ENCODE measurements at regions not wholly inside any gene's neighbourhood (a gene's known extent, or its start where the extent isn't known, plus 50 kb on each side); places are given as distances from the start of the nearest gene placed in this dataset.

DNA sequence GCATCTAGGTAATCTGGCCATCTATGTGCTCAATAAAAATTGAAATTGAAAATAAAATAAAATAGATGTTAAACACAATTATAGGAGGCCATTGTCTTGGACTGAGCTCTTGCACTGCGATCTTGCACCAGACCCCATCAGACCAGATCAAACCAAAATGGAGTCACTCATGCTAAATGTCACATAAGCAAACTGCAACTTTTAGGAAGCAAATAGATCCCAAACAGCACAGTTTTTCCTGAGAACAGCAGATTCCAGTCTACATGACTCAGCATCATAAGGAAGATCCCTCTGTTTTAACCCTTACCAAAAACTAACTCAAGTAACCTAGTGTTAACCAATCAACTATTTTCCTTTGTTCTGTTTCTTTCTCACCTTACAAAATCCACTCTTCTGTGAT lies 57.7 kb upstream of the LRP1B start:
- no peak for ATAC-seq (ENCODE audit: insufficient read depth, low FRiP score)
- Histone ChIP-seq H3K27me3 (ENCODE audit: control insufficient read depth in 3 of 3, insufficient read depth in 3 of 3, low read length in 2 of 3) (no peaks in the 10 kb centered on the region), H3K4me1 (ENCODE audit: control insufficient read depth in 5 of 5, insufficient read depth in 5 of 5, low read length in 5 of 5) (peaks cover 0 to 4% (median 3%) of the 10 kb centered on the region in 5 donors), H3K9ac (ENCODE audit: insufficient read depth in 1 of 2, low read length in 2 of 2) (no peak overlapping the region), H3K36me3 (ENCODE audit: control insufficient read depth in 4 of 4, insufficient read depth in 4 of 4, low read length in 4 of 4) (no peaks in the 10 kb centered on the region), H3K27ac (ENCODE audit: low read depth in 1 of 2, low read length in 1 of 2) (no peak overlapping the region), H3K4me3 (no peak overlapping the region), H3K9me3 (ENCODE audit: control insufficient read depth in 4 of 4, insufficient read depth in 3 of 4, low read length in 3 of 4) (no peaks in the 10 kb centered on the region)
- DNase-seq = no peak
- TF ChIP-seq, protein P1, sequence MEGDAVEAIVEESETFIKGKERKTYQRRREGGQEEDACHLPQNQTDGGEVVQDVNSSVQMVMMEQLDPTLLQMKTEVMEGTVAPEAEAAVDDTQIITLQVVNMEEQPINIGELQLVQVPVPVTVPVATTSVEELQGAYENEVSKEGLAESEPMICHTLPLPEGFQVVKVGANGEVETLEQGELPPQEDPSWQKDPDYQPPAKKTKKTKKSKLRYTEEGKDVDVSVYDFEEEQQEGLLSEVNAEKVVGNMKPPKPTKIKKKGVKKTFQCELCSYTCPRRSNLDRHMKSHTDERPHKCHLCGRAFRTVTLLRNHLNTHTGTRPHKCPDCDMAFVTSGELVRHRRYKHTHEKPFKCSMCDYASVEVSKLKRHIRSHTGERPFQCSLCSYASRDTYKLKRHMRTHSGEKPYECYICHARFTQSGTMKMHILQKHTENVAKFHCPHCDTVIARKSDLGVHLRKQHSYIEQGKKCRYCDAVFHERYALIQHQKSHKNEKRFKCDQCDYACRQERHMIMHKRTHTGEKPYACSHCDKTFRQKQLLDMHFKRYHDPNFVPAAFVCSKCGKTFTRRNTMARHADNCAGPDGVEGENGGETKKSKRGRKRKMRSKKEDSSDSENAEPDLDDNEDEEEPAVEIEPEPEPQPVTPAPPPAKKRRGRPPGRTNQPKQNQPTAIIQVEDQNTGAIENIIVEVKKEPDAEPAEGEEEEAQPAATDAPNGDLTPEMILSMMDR (IDR thresholded peaks at IDR 0.05; ENCODE audit: control extremely low read depth, extremely low read depth) = no peak
- WGBS, 2 donors = 91 to 100% methylated on average over 1 of the region's 1 CpG

DNA sequence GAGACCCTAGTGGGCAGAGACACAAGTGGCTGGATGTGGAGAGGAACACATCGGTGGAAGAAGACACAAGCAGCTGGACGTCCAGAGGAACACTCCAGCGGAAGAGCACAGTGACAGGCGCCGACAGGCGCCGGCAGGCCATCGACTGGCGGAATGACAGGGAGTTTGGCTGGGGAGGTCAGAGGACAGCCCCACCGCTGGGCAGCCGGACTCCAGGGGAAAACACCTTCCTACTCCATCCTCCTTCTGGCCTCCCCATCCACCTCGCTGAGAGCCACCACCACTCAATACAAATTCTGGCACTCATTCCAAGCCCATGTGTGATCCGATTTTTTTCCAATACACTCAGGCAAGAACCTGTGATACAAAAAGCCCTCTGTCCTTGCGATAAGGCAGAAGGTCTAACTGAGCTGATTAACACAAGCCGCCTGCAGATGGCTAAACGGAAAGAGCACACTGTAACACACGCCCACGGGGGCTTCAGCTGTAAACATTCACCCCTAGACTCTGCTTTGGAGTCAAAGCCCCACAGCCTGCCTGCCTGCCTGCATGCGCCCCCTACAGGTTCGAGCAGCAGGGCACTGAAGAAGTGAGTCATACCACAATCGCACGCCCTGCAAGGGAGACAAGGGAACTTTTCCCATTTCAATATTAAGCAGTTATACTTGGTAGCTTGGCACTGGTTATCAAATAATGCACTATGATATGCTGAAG lies 50.2 kb upstream of the LRP1B start:
- DNase-seq = no peak
- Histone ChIP-seq H3K4me1 (ENCODE audit: control insufficient read depth in 5 of 5, insufficient read depth in 5 of 5, low read length in 5 of 5) (peaks cover 0 to 1% (median 0%) of the 10 kb centered on the region in 5 donors), H3K9ac (ENCODE audit: insufficient read depth in 1 of 2, low read length in 2 of 2) (no peak overlapping the region), H3K36me3 (ENCODE audit: control insufficient read depth in 4 of 4, insufficient read depth in 4 of 4, low read length in 4 of 4) (no peaks in the 10 kb centered on the region), H3K4me3 (no peak overlapping the region), H3K9me3 (ENCODE audit: control insufficient read depth in 4 of 4, insufficient read depth in 3 of 4, low read length in 3 of 4) (no peaks in the 10 kb centered on the region), H3K27ac (ENCODE audit: low read depth in 1 of 2, low read length in 1 of 2) (no peak overlapping the region), H3K27me3 (ENCODE audit: control insufficient read depth in 3 of 3, insufficient read depth in 3 of 3, low read length in 2 of 3) (no peaks in the 10 kb centered on the region)
- no peak for ATAC-seq (ENCODE audit: insufficient read depth, low FRiP score)
- TF ChIP-seq, protein P1 (IDR thresholded peaks at IDR 0.05; ENCODE audit: control extremely low read depth, extremely low read depth) = no peak
- 71 to 83% methylated on average over 22 of the region's 22 CpGs for WGBS, 2 donors
